NCI-H510A (cell line): ENCODE measurements at regions not wholly inside any gene's neighbourhood (a gene's known extent, or its start where the extent isn't known, plus 50 kb on each side); places are given as distances from the start of the nearest gene placed in this dataset.

Source experiments
- DNase-seq: peaks from one replicate; lab custom pipeline; 2025; lab: John Stamatoyannopoulos, UW

GRCh38 chr1:221469476-221469875 lies 272.4 kb downstream of the DUSP10 start:
- DNase-seq: no peak

DNA sequence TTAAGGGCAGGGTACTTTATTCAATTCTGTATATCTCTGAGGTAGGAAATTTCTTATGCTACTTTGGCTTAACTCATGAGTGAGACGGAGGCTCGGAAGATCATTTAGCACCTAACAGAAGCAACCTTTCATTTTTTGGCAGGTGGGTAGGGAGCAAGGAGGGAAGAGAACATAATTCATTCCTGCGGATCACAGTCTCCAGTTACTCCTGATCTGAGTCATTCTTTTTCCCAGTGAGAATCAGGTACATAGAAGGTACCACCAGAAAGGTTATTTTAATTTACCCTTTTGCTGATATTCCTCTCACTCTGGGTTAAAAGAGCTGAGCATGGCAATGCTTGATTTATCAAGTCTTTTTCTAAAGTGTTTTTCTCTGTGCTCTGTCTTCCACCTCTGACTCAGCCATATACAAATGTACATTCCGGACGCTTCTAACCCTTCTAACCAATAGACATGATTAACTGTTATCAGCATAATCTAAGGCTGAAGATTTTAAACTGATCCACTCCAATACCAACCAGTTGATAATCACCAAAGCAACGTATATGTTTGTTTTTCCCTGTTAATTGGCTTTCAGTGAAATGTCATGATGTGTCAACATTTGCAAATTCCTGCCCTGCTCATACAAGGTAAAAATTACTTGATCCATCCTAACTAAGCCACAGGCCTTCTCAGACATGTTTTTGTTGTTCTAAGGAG lies 271.7 kb downstream of the DUSP10 start:
- no peak for DNase-seq

DNA sequence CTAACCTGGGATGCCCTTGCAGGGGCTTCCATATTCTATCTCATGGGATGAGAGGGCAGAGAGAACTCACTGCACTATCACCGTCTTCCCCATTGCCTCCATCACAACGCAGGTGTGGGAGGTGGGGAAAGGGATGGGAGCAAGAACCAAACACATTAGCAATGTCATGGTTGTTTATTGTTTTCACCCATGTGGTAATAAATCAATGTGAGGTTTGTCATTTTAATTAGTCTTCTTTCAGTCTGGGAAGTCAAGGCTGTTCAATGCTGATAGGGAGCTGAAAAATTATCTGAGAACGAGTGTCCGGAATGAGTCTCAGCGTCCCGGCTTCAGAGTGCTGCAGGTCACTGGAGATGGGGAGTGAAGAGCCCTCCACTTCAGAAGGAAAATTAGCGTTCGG lies 268.5 kb downstream of the DUSP10 start:
- DNase-seq: no peak

GRCh38 chr1:221477252-221477651 lies 264.6 kb downstream of the DUSP10 start:
- DNase-seq: no peak

- DNase-seq: no peak
These were observed 263.6 kb downstream of the DUSP10 start for GRCh38 chr1:221478050-221478949.

GRCh38 chr1:221487781-221488524 lies 253.9 kb downstream of the DUSP10 start:
- DNase-seq: no peak

GRCh38 chr1:221488550-221488949 lies 253.3 kb downstream of the DUSP10 start:
- no peak for DNase-seq

GRCh38 chr1:221494670-221495069 lies 247.2 kb downstream of the DUSP10 start:
- DNase-seq: no peak

GRCh38 chr1:221497046-221497445 lies 244.8 kb downstream of the DUSP10 start:
- no peak for DNase-seq

- no peak for DNase-seq
These were observed 238.6 kb downstream of the DUSP10 start for GRCh38 chr1:221503268-221503667.

GRCh38 chr1:221509575-221510355 lies 232.1 kb downstream of the DUSP10 start:
- no peak for DNase-seq

- no peak for DNase-seq
These were observed 230.9 kb downstream of the DUSP10 start for GRCh38 chr1:221510793-221511503.

- DNase-seq: no peak
These were observed 230.1 kb downstream of the DUSP10 start for GRCh38 chr1:221511797-221512196.

DNA sequence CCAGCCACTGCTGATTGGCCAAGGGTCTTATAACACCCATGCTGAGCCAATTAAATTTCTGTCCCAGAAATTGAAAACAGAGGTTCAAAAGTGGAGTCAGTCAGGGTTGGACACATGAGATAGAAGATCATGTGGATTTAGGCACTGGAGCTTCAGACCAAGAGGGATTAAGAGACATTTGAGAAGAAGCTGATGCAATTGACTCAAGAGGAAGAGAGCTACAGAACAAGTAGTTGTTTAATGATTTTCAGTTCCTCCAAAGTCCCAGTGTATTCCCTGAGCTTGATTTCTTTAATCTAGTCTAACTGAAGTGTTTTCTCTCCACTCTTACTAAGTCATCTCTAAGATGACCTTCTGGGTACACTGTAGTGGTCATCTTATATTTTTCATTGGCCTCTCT lies 227.1 kb downstream of the DUSP10 start:
- DNase-seq: no peak

DNA sequence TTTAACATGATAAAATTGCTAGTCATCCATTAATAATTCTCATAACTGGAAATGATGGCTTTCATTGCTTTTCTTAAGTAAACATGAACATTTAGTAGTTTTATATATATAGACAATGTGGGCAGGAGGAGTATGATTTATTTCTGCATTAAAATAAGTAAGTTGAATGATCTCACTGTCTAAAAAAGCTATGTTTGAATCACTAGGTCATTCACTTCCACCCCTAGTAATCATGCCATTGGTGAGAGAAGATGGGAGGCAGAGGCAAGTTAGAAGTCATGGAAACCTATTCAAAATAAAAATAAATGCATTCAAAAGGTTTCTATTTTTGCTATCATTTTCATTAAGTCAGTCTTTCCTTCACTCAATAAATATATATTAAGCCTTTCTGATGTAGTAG lies 226.4 kb downstream of the DUSP10 start:
- DNase-seq: no peak

DNA sequence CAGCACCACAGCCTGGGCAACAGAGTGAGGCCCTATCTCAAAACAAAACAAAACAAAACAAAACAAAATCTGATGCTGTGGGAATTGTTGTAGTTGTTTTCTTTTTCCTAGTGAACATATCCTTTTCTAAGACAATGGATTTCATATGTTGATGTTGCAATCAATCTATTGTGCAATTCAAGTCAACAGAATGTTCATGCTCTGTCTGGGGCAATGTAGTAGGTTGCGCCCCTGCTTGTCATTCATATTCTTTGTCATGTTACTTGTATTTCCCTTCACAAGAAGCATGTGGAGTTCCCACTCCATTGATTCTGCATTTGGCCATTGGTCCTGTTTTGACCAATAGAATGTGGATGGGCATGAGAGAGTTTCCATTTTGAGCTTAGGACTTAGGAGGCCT lies 223.9 kb downstream of the DUSP10 start:
- no peak for DNase-seq

GRCh38 chr1:221520250-221520649 lies 221.6 kb downstream of the DUSP10 start:
- DNase-seq: no peak

DNA sequence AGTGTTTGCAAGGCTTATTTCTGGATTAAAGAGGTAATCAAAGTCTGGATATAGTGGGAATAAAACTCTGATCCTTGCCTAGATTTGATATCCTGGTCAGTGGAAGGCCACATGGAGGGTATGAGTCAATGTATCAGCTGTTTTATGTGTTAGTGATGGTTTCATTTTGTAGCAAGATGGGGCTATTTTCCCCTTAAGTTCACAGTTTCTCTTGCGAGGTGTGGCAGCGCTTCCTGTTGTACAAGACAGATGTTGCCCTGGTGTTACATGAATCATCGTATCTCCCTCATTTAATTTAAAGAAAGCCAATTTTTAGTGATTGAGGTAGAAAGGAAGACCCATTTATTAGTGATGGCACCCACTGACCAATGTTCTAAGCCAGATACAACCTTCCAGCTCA lies 220.2 kb downstream of the DUSP10 start:
- DNase-seq: no peak

- no peak for DNase-seq
These were observed 219.4 kb downstream of the DUSP10 start for GRCh38 chr1:221522529-221522940.

- DNase-seq: no peak
These were observed 216.1 kb downstream of the DUSP10 start for GRCh38 chr1:221525749-221526148.

- DNase-seq: no peak
These were observed 214.6 kb downstream of the DUSP10 start for GRCh38 chr1:221527302-221527701.
